GM19035 (cell line): ENCODE measurements at regions not wholly inside any gene's neighbourhood (a gene's known extent, or its start where the extent isn't known, plus 50 kb on each side); places are given as distances from the start of the nearest gene placed in this dataset.
"Not testable (repeated sequence)": the region's sequence is repeated elsewhere in the genome, so short reads cannot be mapped to it uniquely, and the experiment has no call there.

Experiments used
- ATAC-seq: cut with Tn5 transposase; IDR thresholded peaks from one replicate; pipeline ENCODE4 v1.9.1; 2021; ENCODE audit not compliant: unreplicated experiment

DNA sequence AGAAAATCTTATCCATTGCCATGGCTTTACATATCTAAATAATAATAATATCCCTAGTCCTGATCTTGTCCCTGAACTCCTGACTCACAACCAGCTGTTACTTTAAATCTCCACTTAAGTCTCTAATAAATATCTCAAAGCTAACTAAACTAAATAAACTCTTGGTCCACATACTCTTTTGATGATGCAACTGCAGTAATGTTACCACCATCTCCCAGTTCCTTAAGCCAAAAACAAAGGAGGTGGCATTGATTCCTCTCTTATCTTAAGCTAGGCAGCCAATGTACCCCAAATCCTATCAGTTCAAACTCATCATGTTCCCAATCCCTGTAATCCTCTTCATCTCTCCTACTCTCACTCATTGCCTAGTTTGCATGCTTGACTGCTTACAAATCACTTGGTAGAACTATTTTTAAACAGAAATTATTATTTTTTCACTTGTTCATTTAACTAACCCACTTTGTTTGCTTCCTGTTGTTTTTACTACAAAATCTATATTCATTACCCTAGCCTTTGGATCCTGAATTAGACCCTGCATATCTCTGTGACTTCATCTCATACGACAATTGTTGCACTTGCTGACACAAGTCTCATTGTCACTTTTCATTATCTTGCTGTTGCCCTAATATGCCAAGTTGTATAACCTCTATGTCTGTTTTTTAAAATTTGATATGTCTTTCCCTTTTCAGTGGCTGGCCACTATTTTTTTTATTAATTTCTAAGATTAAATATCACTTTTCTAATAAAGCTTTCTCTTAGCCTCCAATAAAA, 462.2 kb downstream of the ZPLD1 start:
- no peak for ATAC-seq

DNA sequence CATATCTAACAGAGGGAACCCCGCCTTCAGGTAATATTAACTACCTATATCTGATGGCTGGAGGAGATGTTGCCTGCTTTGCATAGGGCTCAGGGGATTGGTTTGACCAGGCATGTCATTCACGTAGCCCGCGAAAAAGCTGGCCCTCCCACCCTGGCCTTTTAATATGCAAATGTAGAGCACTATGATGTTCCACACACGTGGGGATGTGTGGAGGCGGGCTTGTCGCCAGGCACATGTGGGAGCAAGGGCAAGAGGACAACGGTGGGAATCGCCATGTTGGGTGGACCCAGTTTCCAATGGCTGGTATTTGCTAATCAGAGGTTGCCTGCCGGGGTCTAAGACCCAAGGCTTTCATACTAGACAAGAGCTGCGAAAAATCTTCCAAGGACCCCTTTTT, 469.8 kb downstream of the ZPLD1 start:
- no peak for ATAC-seq

DNA sequence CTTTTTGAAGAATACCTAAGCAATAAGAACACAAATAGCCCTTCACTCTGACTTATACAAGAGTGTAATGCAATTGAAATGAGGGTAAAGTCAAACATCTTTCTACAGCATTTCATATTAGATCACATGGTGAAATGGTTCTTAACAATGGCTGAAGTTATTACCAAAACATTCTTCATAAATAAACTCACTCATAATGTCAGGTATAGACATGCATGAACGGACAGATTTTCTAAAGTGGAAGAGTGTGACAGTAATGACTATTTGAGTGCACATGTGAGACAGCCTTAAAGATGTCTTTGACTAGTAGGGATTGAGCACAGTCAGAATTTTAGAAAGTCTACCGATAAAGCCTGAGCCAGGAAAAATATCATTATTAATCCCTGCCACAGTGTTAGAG, 471.0 kb downstream of the ZPLD1 start:
- no peak for ATAC-seq

DNA sequence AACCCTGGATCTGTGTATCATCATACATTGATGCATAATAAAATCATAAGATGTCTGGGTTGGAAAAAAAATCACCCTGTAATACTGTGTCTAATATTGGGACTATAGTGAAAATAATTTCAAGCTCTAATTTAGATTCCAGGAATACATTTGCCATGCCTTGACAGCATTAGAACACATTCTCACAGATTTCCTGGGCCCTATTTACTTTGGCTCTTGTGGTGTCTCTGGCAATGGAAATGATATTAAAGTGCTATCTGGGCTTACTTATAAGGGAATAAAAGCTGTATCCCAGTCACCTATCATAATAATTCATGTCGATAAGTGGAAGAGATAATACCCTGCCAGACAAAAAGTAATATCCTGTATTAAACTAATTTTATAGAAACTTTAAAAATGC, 472.0 kb downstream of the ZPLD1 start:
- no peak for ATAC-seq

GRCh38 chr3:102909904-102910303, 475.1 kb downstream of the ZPLD1 start:
- ATAC-seq: no peak

DNA sequence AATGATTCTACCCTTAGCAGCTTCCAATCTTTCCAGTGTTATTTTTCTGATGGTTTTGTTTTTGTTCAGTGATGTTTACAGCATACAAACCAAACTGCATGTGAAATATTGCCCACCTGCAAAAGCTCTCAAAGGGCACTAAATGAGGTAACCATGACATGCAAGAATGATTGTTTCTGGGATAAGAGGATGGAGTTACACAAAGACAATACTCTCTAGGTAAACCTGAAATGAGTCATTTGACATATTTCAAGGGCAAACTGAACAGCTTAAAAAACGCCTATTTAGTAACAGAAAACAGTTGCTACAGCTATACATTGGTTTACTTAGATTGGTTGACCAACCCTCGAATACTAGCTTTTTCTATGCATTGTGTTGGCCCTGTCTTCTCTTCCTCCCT, 481.7 kb downstream of the ZPLD1 start:
- ATAC-seq: no peak

GRCh38 chr3:102926618-102927017, 491.8 kb downstream of the ZPLD1 start:
- no peak for ATAC-seq

- no peak for ATAC-seq
These were observed 498.6 kb downstream of the ZPLD1 start for GRCh38 chr3:102933377-102933776.

GRCh38 chr3:102936511-102937045, 501.8 kb downstream of the ZPLD1 start:
- ATAC-seq: no peak

DNA sequence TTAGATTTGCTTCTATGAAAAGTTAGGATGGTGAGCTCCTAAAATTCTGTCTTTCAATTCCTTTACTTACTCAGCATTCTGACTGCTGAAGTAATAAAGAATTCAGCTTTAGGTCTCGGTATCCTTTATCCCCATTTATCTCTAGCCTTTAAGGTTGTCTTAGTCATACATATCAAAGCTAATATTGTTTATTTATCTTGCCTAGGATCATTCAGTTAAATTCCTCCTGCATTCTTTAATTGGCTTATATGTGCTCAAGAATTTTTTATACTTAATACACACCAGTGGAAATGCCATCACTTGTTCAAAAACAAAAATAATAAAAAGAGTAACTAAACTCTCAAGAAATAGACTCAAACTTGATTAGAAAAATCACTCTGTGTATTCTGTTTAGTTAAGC, 507.0 kb downstream of the ZPLD1 start:
- ATAC-seq: no peak

DNA sequence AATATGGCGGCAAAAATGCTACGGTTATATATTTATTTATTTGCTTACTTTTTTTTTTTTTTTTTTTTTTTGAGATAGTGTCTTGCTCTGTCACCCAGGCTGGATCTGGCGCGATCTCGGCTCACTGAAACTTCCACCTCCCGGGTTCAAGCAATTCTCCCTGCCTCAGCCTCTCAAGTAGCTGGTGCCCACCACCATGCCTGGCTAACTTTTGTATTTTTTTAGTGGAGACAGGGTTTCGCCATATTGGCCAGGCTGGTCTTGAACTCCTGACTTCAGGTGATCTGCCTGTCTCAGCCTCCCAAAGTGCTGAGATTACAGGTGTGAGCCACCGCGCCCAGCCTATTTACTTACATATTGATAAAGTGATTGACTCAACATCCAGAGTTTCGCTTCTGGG, 511.6 kb downstream of the ZPLD1 start:
- ATAC-seq: not testable (repeated sequence)

DNA sequence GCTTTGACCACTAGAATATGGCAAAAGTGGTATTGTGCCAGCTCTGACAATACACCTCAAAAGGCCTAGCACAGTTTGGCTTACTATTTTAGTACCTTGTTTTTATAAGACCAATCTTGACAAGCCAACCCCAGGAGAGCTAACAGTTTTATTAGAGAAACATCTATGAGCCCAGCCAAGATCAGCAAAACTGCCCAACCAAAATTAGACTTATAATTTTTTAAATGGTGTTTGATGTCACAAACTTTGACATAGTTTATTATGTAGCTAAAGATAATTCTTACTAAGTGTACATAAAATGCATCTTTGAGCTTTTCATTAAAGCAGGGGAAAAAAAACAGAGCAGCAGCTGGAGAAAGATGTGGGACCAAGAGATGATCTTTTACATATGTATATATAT, 537.5 kb downstream of the ZPLD1 start:
- no peak for ATAC-seq

- no peak for ATAC-seq
These were observed 539.5 kb downstream of the ZPLD1 start for GRCh38 chr3:102974333-102974732.

DNA sequence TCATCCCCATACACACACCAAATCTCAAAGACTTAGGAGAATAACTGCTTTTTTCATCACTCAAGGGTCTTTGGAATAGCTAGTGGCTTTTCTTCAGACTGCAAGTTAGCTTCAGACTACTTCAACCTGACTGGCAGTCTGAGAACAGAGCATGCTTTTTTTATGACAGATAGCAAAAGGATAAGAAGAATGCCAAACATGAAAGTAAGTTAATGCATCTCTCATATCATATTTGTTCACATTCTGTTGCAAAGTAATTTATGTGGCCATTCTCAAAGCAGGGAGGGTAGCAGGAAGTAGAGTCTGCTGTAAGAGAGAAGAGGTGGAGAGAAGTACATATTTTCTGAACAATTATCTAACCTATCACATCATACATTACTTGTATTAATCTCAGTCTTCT, 544.4 kb downstream of the ZPLD1 start:
- no peak for ATAC-seq

DNA sequence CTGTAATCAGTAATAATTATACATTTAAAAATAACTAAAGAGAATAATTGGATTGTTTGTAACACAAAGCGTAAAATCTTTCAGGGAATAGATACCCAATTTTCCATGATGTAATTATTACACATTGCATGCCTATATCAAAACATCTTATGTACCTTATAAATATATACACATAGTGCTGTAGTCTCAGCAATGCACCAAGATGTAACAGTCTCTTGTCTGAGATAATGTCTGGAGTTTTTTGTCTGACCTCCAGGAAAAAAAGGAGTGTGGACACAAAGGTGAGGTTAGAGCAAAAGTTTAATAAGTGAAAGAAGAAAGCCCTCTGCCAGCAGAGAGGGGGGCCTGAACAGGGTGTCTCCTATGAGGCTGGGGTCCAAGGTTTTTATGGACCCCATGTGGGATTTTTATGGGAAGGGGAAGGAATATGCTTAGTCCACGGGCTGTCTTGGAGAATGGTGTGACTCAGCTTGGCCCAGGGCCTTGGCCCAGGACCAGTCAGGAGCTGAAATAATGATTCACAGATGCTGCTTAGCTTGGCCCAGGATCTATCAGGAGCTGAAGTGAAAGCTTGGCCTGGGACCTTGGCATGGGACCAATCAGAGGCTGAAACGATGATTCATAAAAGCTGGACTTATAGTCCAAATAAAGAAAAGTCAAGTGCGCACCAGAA, 545.0 kb downstream of the ZPLD1 start:
- ATAC-seq: no peak

GRCh38 chr3:102980355-102980696, 545.5 kb downstream of the ZPLD1 start:
- ATAC-seq: no peak

- no peak for ATAC-seq
These were observed 567.8 kb downstream of the ZPLD1 start for GRCh38 chr3:103002425-103003176.

DNA sequence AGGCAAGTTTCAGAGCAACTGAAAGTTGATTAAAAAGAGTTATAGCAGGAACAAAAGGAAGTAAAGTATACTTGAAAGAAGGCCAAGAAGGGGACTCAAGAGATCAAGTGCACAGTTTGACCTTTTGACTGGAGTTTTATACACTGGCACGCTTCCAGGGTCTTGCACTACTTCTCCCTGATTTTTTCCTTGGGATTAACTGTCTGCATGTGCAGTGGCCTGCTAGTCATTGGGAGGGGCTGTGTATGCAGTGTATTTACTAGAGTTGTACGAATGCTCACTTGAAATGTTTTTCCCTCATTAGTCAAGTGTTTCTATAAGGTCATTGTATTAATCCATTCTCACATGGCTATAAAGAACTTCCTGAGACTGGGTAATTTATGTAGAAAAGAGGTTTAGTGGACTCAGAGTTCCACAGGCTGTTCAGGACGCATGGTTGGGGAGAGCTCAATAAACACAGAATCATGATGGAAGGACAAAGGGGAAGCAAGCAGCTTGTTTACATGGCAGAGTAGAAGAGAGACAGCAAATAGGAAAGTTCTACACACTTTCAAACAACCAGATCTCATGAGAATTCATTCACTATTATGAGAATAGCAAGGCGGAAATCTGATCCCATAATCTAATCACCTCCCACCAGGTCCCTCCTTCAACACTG, 571.8 kb downstream of the ZPLD1 start:
- no peak for ATAC-seq

GRCh38 chr3:103009609-103010008, 574.8 kb downstream of the ZPLD1 start:
- no peak for ATAC-seq

- no peak for ATAC-seq
These were observed 591.1 kb downstream of the ZPLD1 start for GRCh38 chr3:103025880-103026279.

GRCh38 chr3:103033841-103034240, 599.0 kb downstream of the ZPLD1 start:
- no peak for ATAC-seq
